SU-DHL-6 (cell line): ENCODE measurements at regions not wholly inside any gene's neighbourhood (a gene's known extent, or its start where the extent isn't known, plus 50 kb on each side); places are given as distances from the start of the nearest gene placed in this dataset.

Source experiments
- EZH2phosphoT487 ChIP-seq: fragments of 200-600 bp; sonication (generic), shearing (Covaris generic); conservative IDR thresholded peaks from 2 replicates; pipeline ENCODE4 v1.6.1; 2018; ENCODE audit warnings: mild to moderate bottlenecking, antibody characterized with exemption, low read length, moderate library complexity, mixed read lengths
- TF ChIP-seq, protein P1 (sequence below): fragments of 200-600 bp; sonication (generic); IDR thresholded peaks from one replicate; pipeline ENCODE4 v1.5.1; 2017; ENCODE audit warnings: antibody characterized with exemption, mild to moderate bottlenecking, low read length, moderate library complexity; ENCODE audit not compliant: insufficient read depth, poor library complexity, severe bottlenecking

DNA sequence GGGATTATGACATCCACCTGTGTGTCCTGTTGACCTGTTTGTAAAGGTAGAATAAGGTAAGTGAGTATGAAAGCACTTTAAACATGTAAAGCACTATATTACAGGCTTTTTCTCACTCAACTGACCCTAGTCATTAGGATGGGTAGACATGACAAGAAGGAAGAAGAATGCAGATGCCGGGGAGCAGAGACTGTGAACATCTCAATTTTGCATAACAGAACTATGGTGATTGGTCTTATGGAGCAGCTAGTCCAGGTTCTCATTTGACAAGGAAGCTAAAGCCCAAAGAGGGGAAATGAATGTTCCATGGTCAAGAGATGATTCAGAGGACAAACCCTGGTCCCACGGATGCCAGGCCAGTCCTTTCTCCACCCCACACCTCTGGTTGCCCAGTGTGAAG is 200.1 kb upstream of the BCL6 start:
- TF ChIP-seq, protein P1, sequence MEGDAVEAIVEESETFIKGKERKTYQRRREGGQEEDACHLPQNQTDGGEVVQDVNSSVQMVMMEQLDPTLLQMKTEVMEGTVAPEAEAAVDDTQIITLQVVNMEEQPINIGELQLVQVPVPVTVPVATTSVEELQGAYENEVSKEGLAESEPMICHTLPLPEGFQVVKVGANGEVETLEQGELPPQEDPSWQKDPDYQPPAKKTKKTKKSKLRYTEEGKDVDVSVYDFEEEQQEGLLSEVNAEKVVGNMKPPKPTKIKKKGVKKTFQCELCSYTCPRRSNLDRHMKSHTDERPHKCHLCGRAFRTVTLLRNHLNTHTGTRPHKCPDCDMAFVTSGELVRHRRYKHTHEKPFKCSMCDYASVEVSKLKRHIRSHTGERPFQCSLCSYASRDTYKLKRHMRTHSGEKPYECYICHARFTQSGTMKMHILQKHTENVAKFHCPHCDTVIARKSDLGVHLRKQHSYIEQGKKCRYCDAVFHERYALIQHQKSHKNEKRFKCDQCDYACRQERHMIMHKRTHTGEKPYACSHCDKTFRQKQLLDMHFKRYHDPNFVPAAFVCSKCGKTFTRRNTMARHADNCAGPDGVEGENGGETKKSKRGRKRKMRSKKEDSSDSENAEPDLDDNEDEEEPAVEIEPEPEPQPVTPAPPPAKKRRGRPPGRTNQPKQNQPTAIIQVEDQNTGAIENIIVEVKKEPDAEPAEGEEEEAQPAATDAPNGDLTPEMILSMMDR = no peak
- TF ChIP-seq EZH2phosphoT487 = no peak
